HG03097 (cell line): ENCODE measurements at regions not wholly inside any gene's neighbourhood (a gene's known extent, or its start where the extent isn't known, plus 50 kb on each side); places are given as distances from the start of the nearest gene placed in this dataset.

ENCODE experiments used
- ATAC-seq: cut with Tn5 transposase; IDR thresholded peaks from one replicate; pipeline ENCODE4 v1.9.1; 2021; ENCODE audit not compliant: unreplicated experiment, low FRiP score

GRCh38 chr3:10583798-10584708 is 78.7 kb upstream of the ATP2B2 start:
- ATAC-seq, result no peak

GRCh38 chr3:10585945-10586344 is 80.6 kb upstream of the ATP2B2 start:
- ATAC-seq, result no peak

- ATAC-seq, result no peak
Measured at GRCh38 chr3:10594915-10595314, 89.5 kb upstream of the ATP2B2 start.

- no peak for ATAC-seq
Measured at GRCh38 chr3:10596746-10597448, 91.5 kb upstream of the ATP2B2 start.

- no peak for ATAC-seq
Measured at GRCh38 chr3:10597733-10598132, 92.3 kb upstream of the ATP2B2 start.

- no peak for ATAC-seq
Measured at GRCh38 chr3:10599017-10599416, 93.6 kb upstream of the ATP2B2 start.

- ATAC-seq, result no peak
Measured at GRCh38 chr3:10599444-10599843, 94.1 kb upstream of the ATP2B2 start.

GRCh38 chr3:10600296-10600714 is 94.9 kb upstream of the ATP2B2 start:
- no peak for ATAC-seq

- no peak for ATAC-seq
Measured at GRCh38 chr3:10600726-10601125, 95.3 kb upstream of the ATP2B2 start.

- no peak for ATAC-seq
Measured at GRCh38 chr3:10601151-10601856, 95.9 kb upstream of the ATP2B2 start.

GRCh38 chr3:10601857-10602230 is 96.5 kb upstream of the ATP2B2 start:
- ATAC-seq, result no peak

- ATAC-seq, result no peak
Measured at GRCh38 chr3:10602271-10602670, 96.9 kb upstream of the ATP2B2 start.

- no peak for ATAC-seq
Measured at GRCh38 chr3:10602769-10603768, 97.7 kb upstream of the ATP2B2 start.

- no peak for ATAC-seq
Measured at GRCh38 chr3:10609134-10609533, 103.7 kb upstream of the ATP2B2 start.

- no peak for ATAC-seq
Measured at GRCh38 chr3:10614168-10614567, 108.8 kb upstream of the ATP2B2 start.

- no peak for ATAC-seq
Measured at GRCh38 chr3:10615715-10616114, 110.3 kb upstream of the ATP2B2 start.

GRCh38 chr3:10616321-10616720 is 110.9 kb upstream of the ATP2B2 start:
- no peak for ATAC-seq

GRCh38 chr3:10619989-10620832 is 114.8 kb upstream of the ATP2B2 start:
- no peak for ATAC-seq

- no peak for ATAC-seq
Measured at GRCh38 chr3:10620833-10621082, 115.4 kb upstream of the ATP2B2 start.
